ENCODE measurements at regions not wholly inside any gene's neighbourhood (a gene's known extent, or its start where the extent isn't known, plus 50 kb on each side); places are given as distances from the start of the nearest gene placed in this dataset.

- DNase-seq (ENCODE audit: low spot score): no peak
These were observed 52.4 kb upstream of the TRIO start for GRCh38 chr5:14090755-14091154.

- no peak for DNase-seq (ENCODE audit: low spot score)
These were observed 52.9 kb upstream of the TRIO start for GRCh38 chr5:14090290-14090689.

- DNase-seq (ENCODE audit: low spot score): no peak
These were observed 53.9 kb upstream of the TRIO start for GRCh38 chr5:14089198-14089597.

GRCh38 chr5:14086261-14086660 lies 56.9 kb upstream of the TRIO start:
- no peak for DNase-seq (ENCODE audit: low spot score)

GRCh38 chr5:14082973-14083372 lies 60.2 kb upstream of the TRIO start:
- no peak for DNase-seq (ENCODE audit: low spot score)

- DNase-seq (ENCODE audit: low spot score): no peak
These were observed 60.6 kb upstream of the TRIO start for GRCh38 chr5:14082523-14082922.

GRCh38 chr5:14081791-14082190 lies 61.4 kb upstream of the TRIO start:
- DNase-seq (ENCODE audit: low spot score): no peak

- no peak for DNase-seq (ENCODE audit: low spot score)
These were observed 64.4 kb upstream of the TRIO start for GRCh38 chr5:14078716-14079115.

GRCh38 chr5:14077501-14077900 lies 65.6 kb upstream of the TRIO start:
- DNase-seq (ENCODE audit: low spot score): no peak

GRCh38 chr5:14076561-14076960 lies 66.6 kb upstream of the TRIO start:
- no peak for DNase-seq (ENCODE audit: low spot score)

GRCh38 chr5:14075937-14076336 lies 67.2 kb upstream of the TRIO start:
- no peak for DNase-seq (ENCODE audit: low spot score)

GRCh38 chr5:14071433-14071832 lies 71.7 kb upstream of the TRIO start:
- DNase-seq (ENCODE audit: low spot score): no peak

GRCh38 chr5:14069021-14069420 lies 74.1 kb upstream of the TRIO start:
- no peak for DNase-seq (ENCODE audit: low spot score)

- no peak for DNase-seq (ENCODE audit: low spot score)
These were observed 75.0 kb upstream of the TRIO start for GRCh38 chr5:14068136-14068535.

- DNase-seq (ENCODE audit: low spot score): no peak
These were observed 76.8 kb upstream of the TRIO start for GRCh38 chr5:14066326-14066725.

- DNase-seq (ENCODE audit: low spot score): no peak
These were observed 78.3 kb upstream of the TRIO start for GRCh38 chr5:14064841-14065240.

- no peak for DNase-seq (ENCODE audit: low spot score)
These were observed 79.5 kb upstream of the TRIO start for GRCh38 chr5:14063691-14064090.

- no peak for DNase-seq (ENCODE audit: low spot score)
These were observed 80.0 kb upstream of the TRIO start for GRCh38 chr5:14063138-14063537.

GRCh38 chr5:14062178-14062577 lies 81.0 kb upstream of the TRIO start:
- no peak for DNase-seq (ENCODE audit: low spot score)

- DNase-seq (ENCODE audit: low spot score): peak; percentile 45
These were observed 82.0 kb upstream of the TRIO start for GRCh38 chr5:14061106-14061505.

- DNase-seq (ENCODE audit: low spot score): no peak
These were observed 82.9 kb upstream of the TRIO start for GRCh38 chr5:14060218-14060617.

GRCh38 chr5:14059810-14060209 lies 83.3 kb upstream of the TRIO start:
- DNase-seq (ENCODE audit: low spot score): no peak

- DNase-seq (ENCODE audit: low spot score): no peak
These were observed 85.9 kb upstream of the TRIO start for GRCh38 chr5:14057289-14057688.

- no peak for DNase-seq (ENCODE audit: low spot score)
These were observed 87.1 kb upstream of the TRIO start for GRCh38 chr5:14056039-14056438.
